Esophagus muscularis mucosa (tissue), 4 donors: ENCODE measurements at regions not wholly inside any gene's neighbourhood (a gene's known extent, or its start where the extent isn't known, plus 50 kb on each side); places are given as distances from the start of the nearest gene placed in this dataset.
"Not testable (repeated sequence)": the region's sequence is repeated elsewhere in the genome, so short reads cannot be mapped to it uniquely, and the experiment has no call there.

Source experiments
- DNase-seq: peaks from one replicate; pipeline ENCODE4 v3.0.0-alpha.2; 2017; ENCODE audit errors: extremely low spot score
- H3K27ac ChIP-seq, 4 donors: fragments of 200-600 bp; sonication (generic); replicated peaks in 1 of 4; 1 replicate in 3 of 4; 2 replicates in 1 of 4; pipeline ENCODE4 v1.5.1; 2016 to 2019; ENCODE audit warnings: mild to moderate bottlenecking in 1 of 4
- H3K27me3 ChIP-seq, 4 donors: fragments of 200-600 bp; sonication (generic); one replicate each; pipeline versions ENCODE4 v1.5.1 to v1.6.0; 2016 to 2019
- H3K36me3 ChIP-seq, 4 donors: fragments of 200-600 bp; sonication (generic); one replicate each; pipeline ENCODE4 v1.5.1; 2016 to 2019
- H3K4me1 ChIP-seq, 4 donors: fragments of 200-600 bp; sonication (generic); one replicate each; pipeline ENCODE4 v1.5.1; 2016 to 2019
- H3K4me3 ChIP-seq, 4 donors: fragments of 200-600 bp; sonication (generic); 1 replicate in 2 of 4; 2 replicates in 2 of 4; pipeline ENCODE4 v1.5.1; 2016 to 2019; ENCODE audit warnings: mild to moderate bottlenecking in 4 of 4, moderate library complexity in 1 of 4
- H3K9me3 ChIP-seq, 4 donors: fragments of 200-600 bp; sonication (generic); 1 replicate in 3 of 4; 2 replicates in 1 of 4; pipeline ENCODE4 v1.5.1; 2016 to 2019
- CTCF ChIP-seq, 3 experiments: fragments of 200-600 bp in 2 of 3; fragments of 450-650 bp in 1 of 3; sonication (generic) in 2 of 3; IDR thresholded peaks; one replicate each; pipeline ENCODE4 v1.5.1; 2017 to 2019; ENCODE audit warnings: antibody characterized with exemption in 3 of 3, mild to moderate bottlenecking in 2 of 3, moderate library complexity in 1 of 3
- EP300 ChIP-seq: sonication (generic); formaldehyde crosslinking; IDR thresholded peaks from one replicate; pipeline ENCODE4 v1.6.1; 2017; ENCODE audit warnings: antibody characterized with exemption
- POLR2A ChIP-seq: fragments of 450-650 bp; IDR thresholded peaks from one replicate; pipeline ENCODE4 v1.6.1; 2017; ENCODE audit warnings: antibody characterized with exemption, moderate library complexity, mild to moderate bottlenecking, low read depth
- POLR2AphosphoS5 ChIP-seq, 2 donors: sonication (generic); formaldehyde crosslinking; IDR thresholded peaks; one replicate each; pipeline ENCODE4 v1.6.1; 2017; ENCODE audit warnings: antibody characterized with exemption in 2 of 2
- WGBS: methylation state at CpG from one replicate; pipeline ENCODE4 v1.1.5; 2018; 5-methylcytosine and 5-hydroxymethylcytosine counted together
- intact Hi-C: fragments of 100-400 bp; cut with DNase I; formaldehyde crosslinking; loops from one replicate; pipeline ENCODE4 v1.15.1; 2023
- small RNA-seq, 3 donors: library from RNA; depleted of rRNA; stranded (forward); fragments of <200 nt; gene quantifications; one replicate each; pipeline ENCODE3, GENCODE V24; 2016

- Histone ChIP-seq H3K27me3 (peaks cover 0 to 11% (median 0%) of the 10 kb centered on the region in 4 donors), H3K4me3 (no peak overlapping the region), H3K27ac (no peak overlapping the region), H3K4me1 (no peaks in the 10 kb centered on the region), H3K36me3 (no peaks in the 10 kb centered on the region), H3K9me3 (no peaks in the 10 kb centered on the region)
- WGBS: 89% methylated on average over 6 of the region's 6 CpGs
- intact Hi-C loops: no loop called here
- TF ChIP-seq CTCF (IDR thresholded peaks at IDR 0.05): no peak
- TF ChIP-seq POLR2AphosphoS5 (IDR thresholded peaks at IDR 0.05): no peak
- TF ChIP-seq POLR2A: no peak
- TF ChIP-seq EP300: no peak
- no peak for DNase-seq
Measured at GRCh38 chr10:131038056-131038455, 273.5 kb downstream of the TCERG1L start.

GRCh38 chr10:131041031-131041430 is 270.5 kb downstream of the TCERG1L start:
- no peak overlapping the region for H3K4me3 ChIP-seq
- H3K36me3 ChIP-seq: no peaks in the 10 kb centered on the region
- DNase-seq: no peak
- 98% methylated on average over 10 of the region's 10 CpGs for WGBS
- intact Hi-C loops: no loop called here
- H3K9me3 ChIP-seq: no peaks in the 10 kb centered on the region
- peaks cover 0 to 12% (median 0%) of the 10 kb centered on the region in 4 donors for H3K27me3 ChIP-seq
- no peaks in the 10 kb centered on the region for H3K4me1 ChIP-seq
- no peak overlapping the region for H3K27ac ChIP-seq
- TF ChIP-seq CTCF (IDR thresholded peaks at IDR 0.05): no peak

GRCh38 chr10:131041441-131041840 is 270.1 kb downstream of the TCERG1L start:
- H3K4me1 ChIP-seq: no peaks in the 10 kb centered on the region
- no peaks in the 10 kb centered on the region for H3K9me3 ChIP-seq
- TF ChIP-seq POLR2AphosphoS5 (IDR thresholded peaks at IDR 0.05): no peak
- TF ChIP-seq EP300: no peak
- TF ChIP-seq CTCF (IDR thresholded peaks at IDR 0.05): no peak
- no peak for TF ChIP-seq POLR2A
- no peak overlapping the region for H3K27ac ChIP-seq
- 70% methylated on average over 5 of the region's 5 CpGs for WGBS
- intact Hi-C loops: no loop called here
- H3K27me3 ChIP-seq: peaks cover 0 to 9% (median 0%) of the 10 kb centered on the region in 4 donors
- H3K4me3 ChIP-seq: no peak overlapping the region
- no peak for DNase-seq
- H3K36me3 ChIP-seq: no peaks in the 10 kb centered on the region

GRCh38 chr10:131042015-131042414 is 269.5 kb downstream of the TCERG1L start:
- H3K4me3 ChIP-seq, H3K36me3 ChIP-seq, H3K4me1 ChIP-seq, H3K9me3 ChIP-seq, H3K27ac ChIP-seq, DNase-seq, intact Hi-C loops, H3K27me3 ChIP-seq: not testable (repeated sequence)
- WGBS: 35% methylated on average over 4 of the region's 6 CpGs

Small RNAs in the stretch of these regions (small RNA-seq; reads per million reads assigned to genes)
- gene MIR378C (0 to 0.93 (median 0.33) reads per million in 3 donors), gene RF00019 (0 reads per million in 3 donors)
